Heart left ventricle (tissue), 16 donors: ENCODE measurements at regions not wholly inside any gene's neighbourhood (a gene's known extent, or its start where the extent isn't known, plus 50 kb on each side); places are given as distances from the start of the nearest gene placed in this dataset.

Experiments
- ATAC-seq, 4 donors: fragments of 200-7000 bp; cut with Tn5 transposase; one replicate each; pipeline ENCODE4 v1.9.1; 2020 to 2022; ENCODE audit warnings: moderate library complexity in 4 of 4, mild to moderate bottlenecking in 3 of 4, moderate number of reproducible peaks in 1 of 4
- DNase-seq, 5 donors: peaks; one replicate each; pipeline ENCODE4 v3.0.0-alpha.2; 2020
- H3K27ac ChIP-seq, 12 donors: fragments of 200-600 bp; sonication (generic) in 4 of 12; one replicate each; pipeline versions ENCODE4 v1.5.0 to v1.8.0; 2016 to 2022; ENCODE audit warnings: mild to moderate bottlenecking in 2 of 12
- H3K27me3 ChIP-seq, 9 donors: fragments of 200-600 bp; sonication (generic) in 2 of 9; one replicate each; pipeline versions ENCODE4 v1.5.1 to v1.8.0; 2016 to 2022; ENCODE audit warnings: mild to moderate bottlenecking in 3 of 9
- H3K36me3 ChIP-seq, 9 donors: fragments of 200-600 bp; sonication (generic) in 2 of 9; one replicate each; pipeline versions ENCODE4 v1.5.0 to v1.8.0; 2018 to 2022; ENCODE audit warnings: mild to moderate bottlenecking in 2 of 9
- H3K4me1 ChIP-seq, 12 donors: fragments of 200-600 bp; sonication (generic) in 4 of 12; one replicate each; pipeline versions ENCODE4 v1.5.0 to v1.8.0; 2016 to 2022; ENCODE audit warnings: mild to moderate bottlenecking in 3 of 12
- H3K4me3 ChIP-seq, 12 donors: fragments of 200-600 bp; sonication (generic) in 4 of 12; one replicate each; pipeline versions ENCODE4 v1.5.0 to v1.8.0; 2017 to 2022; ENCODE audit warnings: mild to moderate bottlenecking in 9 of 12, moderate library complexity in 4 of 12
- H3K9me3 ChIP-seq, 12 donors: fragments of 200-600 bp; sonication (generic) in 4 of 12; one replicate each; pipeline versions ENCODE4 v1.5.0 to v1.8.0; 2016 to 2022; ENCODE audit warnings: mild to moderate bottlenecking in 1 of 12
- CTCF ChIP-seq, 12 donors: fragments of 200-600 bp; sonication (generic) in 4 of 12; IDR thresholded peaks; one replicate each; pipeline versions ENCODE4 v1.5.0 to v1.8.0; 2018 to 2022; ENCODE audit warnings: antibody characterized with exemption in 12 of 12, mild to moderate bottlenecking in 5 of 12
- POLR2A ChIP-seq, 2 donors: fragments of 450-650 bp; IDR thresholded peaks; one replicate each; pipeline ENCODE4 v1.6.1; 2017; ENCODE audit warnings: antibody characterized with exemption in 2 of 2, mild to moderate bottlenecking in 2 of 2, moderate library complexity in 2 of 2
- whole genome bisulfite sequencing, 4 donors: extraction: QIAGEN DNeasy Blood & Tissue Kit in 2 of 4; methylation state at CpG; one replicate each; pipeline versions ENCODE4 v1.1.5 to v1.1.7; 2013 to 2018; 5-methylcytosine and 5-hydroxymethylcytosine counted together
- intact Hi-C, 10 donors: fragments of 100-400 bp; cut with DNase I; formaldehyde crosslinking; loops; one replicate each; pipeline versions ENCODE4 v1.11.1 to v1.14.2; 2022
- donor health status: ischemic (EF 13 %, LVEDD 7.1; RV severe dilation, severe dysfunction).
- donor health status: healthy with polysubstance abuse.
- donor health status: DM: no; HTN: yes; CAD: no.
- donor health status: DM: no; HTN: no; CAD: no.
- donor health status: ischemic (EF 25% LVEDD 6.9; RV normal size, moderate dysfunction).
- donor health status: ischemic (EF 25% LVEDD 5.7; RV mildly dilated, moderate dysfunction).
- donor health status: healthy.
- donor health status: DM: yes; HTN: yes; CAD: no.
- donor health status: ischemic (EF 35%, LVEDD 5.7; RV mildly dilated, moderate dysfunction).
- donor health status: nonischemic (EF 11% LVEDD 7.7; RV severe dilation, severe dysfunction).
- donor health status: DM: yes; HTN: yes; CAD: no.
- donor health status: PGD.
- donor health status: ischemic (EF 29% LVEDD 5.4; RV normal size, mild dysfunction).
- donor health status: nonischemic (EF 23%, LVEDD 6.1; RV moderate dilation, normal function).

GRCh38 chr13:91184244-91184926 is 163.1 kb upstream of the MIR17HG start:
- Histone ChIP-seq H3K4me1 (no peaks in the 10 kb centered on the region), H3K4me3 (no peak overlapping the region), H3K27me3 (peaks cover 0 to 24% (median 0%) of the 10 kb centered on the region in 9 donors), H3K9me3 (no peaks in the 10 kb centered on the region), H3K27ac (no peak overlapping the region), H3K36me3 (no peaks in the 10 kb centered on the region)
- TF ChIP-seq POLR2A (IDR thresholded peaks at IDR 0.05): no peak
- no peak for TF ChIP-seq CTCF (IDR thresholded peaks at IDR 0.05)
- WGBS, 4 donors: 36 to 40% (median 38%) methylated on average over 6 of the region's 6 CpGs
- no peak for DNase-seq
- intact Hi-C loops: loop anchor here in 6 of 10 donors (2.0 to 5.0 kb wide), 3 partner anchors 47 to 52 kb away; no protein-coding TSS in a partner anchor
- ATAC-seq: no peak

- ATAC-seq: peak in 3 of 4 donors; percentile 42 to 52 (median 42)
- DNase-seq: no peak
- H3K27ac ChIP-seq: no peak overlapping the region
- WGBS, 4 donors: 7 to 15% (median 9%) methylated on average over 2 of the region's 2 CpGs
- intact Hi-C loops: loop anchor here in 5 of 10 donors (1.0 to 5.0 kb wide), 3 partner anchors 51 to 103 kb away; no protein-coding TSS in a partner anchor
- no peaks in the 10 kb centered on the region for H3K4me1 ChIP-seq
- H3K36me3 ChIP-seq: no peaks in the 10 kb centered on the region
- TF ChIP-seq POLR2A (IDR thresholded peaks at IDR 0.05) (no peak), CTCF (IDR thresholded peaks at IDR 0.05) (peak in 10 of 12 donors; percentile 15 to 51 (median 42))
- no peak overlapping the region for H3K4me3 ChIP-seq
- H3K27me3 ChIP-seq: peaks cover 0 to 21% (median 0%) of the 10 kb centered on the region in 9 donors
- no peaks in the 10 kb centered on the region for H3K9me3 ChIP-seq
Observed at GRCh38 chr13:91185294-91185863, 162.1 kb upstream of the MIR17HG start.

- no peaks in the 10 kb centered on the region for H3K36me3 ChIP-seq
- peaks cover 0 to 8% (median 0%) of the 10 kb centered on the region in 9 donors for H3K27me3 ChIP-seq
- no peak overlapping the region for H3K27ac ChIP-seq
- no peak for TF ChIP-seq POLR2A (IDR thresholded peaks at IDR 0.05)
- no peak for TF ChIP-seq CTCF (IDR thresholded peaks at IDR 0.05)
- DNase-seq (no peak), ATAC-seq (no peak)
- intact Hi-C loops: loop anchor here in 1 of 10 donors (5.0 kb wide), 1 partner anchor 105 kb away; no protein-coding TSS in a partner anchor
- H3K4me1 ChIP-seq: no peaks in the 10 kb centered on the region
- no peak overlapping the region for H3K4me3 ChIP-seq
- H3K9me3 ChIP-seq: no peaks in the 10 kb centered on the region
Observed at GRCh38 chr13:91187522-91187921, 160.0 kb upstream of the MIR17HG start.

- Histone ChIP-seq H3K4me1 (no peaks in the 10 kb centered on the region), H3K36me3 (no peaks in the 10 kb centered on the region), H3K9me3 (no peaks in the 10 kb centered on the region), H3K4me3 (no peak overlapping the region), H3K27ac (no peak overlapping the region), H3K27me3 (peaks cover 0 to 6% (median 0%) of the 10 kb centered on the region in 9 donors)
- TF ChIP-seq POLR2A (IDR thresholded peaks at IDR 0.05): no peak
- TF ChIP-seq CTCF (IDR thresholded peaks at IDR 0.05): no peak
- 79 to 87% (median 81%) methylated on average over 3 of the region's 3 CpGs for WGBS, 4 donors
- no peak for DNase-seq
- intact Hi-C loops: loop anchor here in 1 of 10 donors (5.0 kb wide), 1 partner anchor 107 kb away; no protein-coding TSS in a partner anchor
- no peak for ATAC-seq
Observed at GRCh38 chr13:91189506-91189905, 158.0 kb upstream of the MIR17HG start.
